ENCODE measurements at regions not wholly inside any gene's neighbourhood (a gene's known extent, or its start where the extent isn't known, plus 50 kb on each side); places are given as distances from the start of the nearest gene placed in this dataset.

GRCh38 chr2:205889114-205889513 lies 196.9 kb downstream of the INO80D start:
- TF ChIP-seq CTCF (optimal IDR thresholded peaks at IDR 0.05 in 1 of 3, IDR thresholded peaks at IDR 0.05 in 1 of 3, conservative IDR thresholded peaks at IDR 0.05 in 1 of 3; ENCODE audit: extremely low read depth in 1 of 3, insufficient read depth in 2 of 3, low read length in 3 of 3): no peak
- no peak for TF ChIP-seq EZH2 (IDR thresholded peaks at IDR 0.05; ENCODE audit: low read length)

Measured in keratinocyte (primary cell).